GM12891 (cell line): ENCODE measurements at regions not wholly inside any gene's neighbourhood (a gene's known extent, or its start where the extent isn't known, plus 50 kb on each side); places are given as distances from the start of the nearest gene placed in this dataset.

Source experiments
- POLR2A ChIP-seq: IDR thresholded peaks from 2 replicates; pipeline ENCODE4 v1.6.1; 2011; ENCODE audit warnings: low read depth, low read length, control low read depth
- POLR2AphosphoS5 ChIP-seq: IDR thresholded peaks from 2 replicates; pipeline ENCODE4 v1.6.1; 2011; ENCODE audit warnings: low read depth, low read length, control low read depth
- POU2F2 ChIP-seq: IDR thresholded peaks from 2 replicates; pipeline ENCODE4 v1.6.1; 2011; ENCODE audit warnings: low read depth, mild to moderate bottlenecking, control low read depth, low read length, moderate library complexity
- TAF1 ChIP-seq: IDR thresholded peaks from 2 replicates; pipeline ENCODE4 v1.6.1; 2011; ENCODE audit warnings: low read depth, low read length, control low read depth

- TF ChIP-seq POLR2A (no peak), TAF1 (no peak), POU2F2 (no peak), POLR2AphosphoS5 (no peak)
Observed at GRCh38 chr1:31523012-31523411, 53.3 kb upstream of the TINAGL1 start.
